Choroid plexus epithelial cell (primary cell): ENCODE measurements at regions not wholly inside any gene's neighbourhood (a gene's known extent, or its start where the extent isn't known, plus 50 kb on each side); places are given as distances from the start of the nearest gene placed in this dataset.

Source experiments
- DNase-seq: peaks from one replicate; pipeline ENCODE4 v3.0.0-alpha.2; 2010; ENCODE audit warnings: low read depth
- H3K4me3 ChIP-seq: 2 replicates; pipeline ENCODE4 v1.5.1; 2011; ENCODE audit warnings: low read depth, mild to moderate bottlenecking, control low read depth, low read length, moderate library complexity
- CTCF ChIP-seq: conservative IDR thresholded peaks from 2 replicates; pipeline ENCODE4 v1.5.1; 2011; ENCODE audit warnings: low read depth, mild to moderate bottlenecking, control low read depth, inconsistent platforms, low read length, moderate library complexity

GRCh38 chr1:56430141-56430839, 149.1 kb downstream of the PLPP3 start:
- no peak overlapping the region for H3K4me3 ChIP-seq
- TF ChIP-seq CTCF: no peak
- no peak for DNase-seq

- TF ChIP-seq CTCF: no peak
- DNase-seq: no peak
- H3K4me3 ChIP-seq: no peak overlapping the region
These were observed 150.1 kb downstream of the PLPP3 start for GRCh38 chr1:56429288-56429687.

- no peak overlapping the region for H3K4me3 ChIP-seq
- DNase-seq: no peak
- TF ChIP-seq CTCF: no peak
These were observed 152.6 kb downstream of the PLPP3 start for GRCh38 chr1:56426587-56427381.

GRCh38 chr1:56425494-56426037, 153.8 kb downstream of the PLPP3 start:
- H3K4me3 ChIP-seq: no peak overlapping the region
- no peak for TF ChIP-seq CTCF
- no peak for DNase-seq

- H3K4me3 ChIP-seq: no peak overlapping the region
- DNase-seq: peak; percentile 78
- TF ChIP-seq CTCF: no peak
These were observed 154.4 kb downstream of the PLPP3 start for GRCh38 chr1:56424744-56425493.

- DNase-seq: no peak
- no peak for TF ChIP-seq CTCF
- H3K4me3 ChIP-seq: no peak overlapping the region
These were observed 155.6 kb downstream of the PLPP3 start for GRCh38 chr1:56423716-56424115.
